Breast epithelium (tissue), 3 donors: ENCODE measurements at regions not wholly inside any gene's neighbourhood (a gene's known extent, or its start where the extent isn't known, plus 50 kb on each side); places are given as distances from the start of the nearest gene placed in this dataset.

ENCODE experiments used
- CTCF ChIP-seq, 3 donors: fragments of 450-650 bp; IDR thresholded peaks; one replicate each; pipeline ENCODE4 v1.5.1; 2016 to 2017; ENCODE audit warnings: antibody characterized with exemption in 3 of 3, mild to moderate bottlenecking in 3 of 3, moderate library complexity in 3 of 3
- POLR2A ChIP-seq: fragments of 450-650 bp; IDR thresholded peaks from one replicate; pipeline ENCODE4 v1.6.1; 2016; ENCODE audit warnings: antibody characterized with exemption, mild to moderate bottlenecking, moderate library complexity
- POLR2AphosphoS5 ChIP-seq, 3 donors: sonication (generic); formaldehyde crosslinking; IDR thresholded peaks; one replicate each; pipeline ENCODE4 v1.6.1; 2017; ENCODE audit warnings: antibody characterized with exemption in 3 of 3

DNA sequence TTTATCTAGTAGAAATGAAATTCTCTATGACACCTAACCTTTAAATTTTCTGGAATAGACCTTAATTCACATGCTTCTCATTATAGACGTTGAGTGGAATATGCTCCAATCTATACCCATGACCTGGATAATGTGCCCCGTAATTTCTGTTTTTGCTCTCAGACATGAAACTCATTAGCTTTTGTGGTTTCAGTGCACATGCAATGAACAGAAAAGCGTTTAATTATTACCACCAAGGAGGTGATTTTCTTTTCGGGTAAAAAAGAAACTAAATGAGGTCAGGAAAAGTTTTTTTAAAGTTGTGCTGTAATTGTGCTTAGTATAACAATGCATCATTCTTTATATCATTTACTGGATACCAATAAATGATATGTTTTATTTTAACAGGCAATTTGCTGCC, 1703.9 kb upstream of the TENM3 start:
- no peak for TF ChIP-seq CTCF (IDR thresholded peaks at IDR 0.05)
- no peak for TF ChIP-seq POLR2AphosphoS5 (IDR thresholded peaks at IDR 0.05)
- no peak for TF ChIP-seq POLR2A
